SK-N-SH (cell line): ENCODE measurements at regions not wholly inside any gene's neighbourhood (a gene's known extent, or its start where the extent isn't known, plus 50 kb on each side); places are given as distances from the start of the nearest gene placed in this dataset.

Experiments
- CTCF ChIA-PET: fragments of 300-600, 350-600 bp; formaldehyde crosslinking; extraction: SDS; loops from one replicate; lab custom pipeline; 2021; lab: Yijun Ruan, JAX
- POLR2A ChIA-PET: fragments of 350-600 bp; sonication (Branson Sonifier 250); formaldehyde crosslinking; extraction: SDS; loops from one replicate; lab custom pipeline; 2020; ENCODE audit warnings: antibody characterized with exemption, inconsistent platforms; lab: Yijun Ruan, JAX
- DNase-seq: peaks from one replicate; pipeline ENCODE4 v3.0.0; 2012
- H2AFZ ChIP-seq: fragments of 200-600 bp; sonication (generic); 2 replicates; pipeline ENCODE4 v1.8.1; 2016; ENCODE audit warnings: antibody characterized with exemption, mild to moderate bottlenecking, low read depth
- H3F3A ChIP-seq: fragments of 200-600 bp; sonication (generic); replicated peaks from 2 replicates; pipeline ENCODE3; 2016; ENCODE audit warnings: antibody characterized with exemption, mild to moderate bottlenecking; ENCODE audit not compliant: insufficient read depth
- H3K27ac ChIP-seq, 2 experiments: fragments of 200-500 bp in 1 of 2; fragments of 200-600 bp in 1 of 2; sonication (Bioruptor generic) in 1 of 2; sonication (generic), shearing (Covaris generic) in 1 of 2; 2 replicates each; pipeline versions ENCODE4 v1.5.1 to v1.6.1; 2014 to 2016; ENCODE audit warnings: low read depth in 2 of 2, inconsistent platforms in 1 of 2, low read length in 1 of 2, mild to moderate bottlenecking in 1 of 2, mixed read lengths in 1 of 2
- H3K27me3 ChIP-seq: fragments of 200-600 bp; sonication (generic), shearing (Covaris generic); 2 replicates; pipeline ENCODE4 v1.6.1; 2016; ENCODE audit warnings: mixed run types; ENCODE audit not compliant: insufficient read depth
- H3K36me3 ChIP-seq, 2 experiments: fragments of 200-500 bp in 1 of 2; fragments of 200-600 bp in 1 of 2; sonication (Bioruptor generic) in 1 of 2; sonication (generic) in 1 of 2; replicated peaks in 1 of 2; 2 replicates each; pipeline versions ENCODE3 to v1.5.1; 2014 to 2016; ENCODE audit warnings: low read length in 1 of 2, mild to moderate bottlenecking in 1 of 2; ENCODE audit not compliant: insufficient read depth in 2 of 2, control insufficient read depth in 1 of 2
- H3K4me1 ChIP-seq, 2 experiments: fragments of 200-500 bp in 1 of 2; fragments of 200-600 bp in 1 of 2; sonication (Bioruptor generic) in 1 of 2; sonication (generic), shearing (Covaris generic) in 1 of 2; 2 replicates each; pipeline versions ENCODE4 v1.5.1 to v1.6.1; 2014 to 2016; ENCODE audit warnings: low read depth in 1 of 2, low read length in 1 of 2, mixed run types in 1 of 2; ENCODE audit not compliant: insufficient read depth in 2 of 2, control insufficient read depth in 1 of 2
- H3K4me2 ChIP-seq: fragments of 200-600 bp; sonication (generic), shearing (Covaris generic); 2 replicates; pipeline ENCODE4 v1.6.1; 2017; ENCODE audit warnings: mixed run types
- H3K4me3 ChIP-seq, 2 experiments: fragments of 200-500 bp in 1 of 2; fragments of 200-600 bp in 1 of 2; sonication (Bioruptor generic) in 1 of 2; sonication (generic), shearing (Covaris generic) in 1 of 2; 2 replicates each; pipeline versions ENCODE4 v1.5.1 to v1.8.1; 2014 to 2016; ENCODE audit warnings: low read depth in 2 of 2, inconsistent platforms in 1 of 2, low read length in 1 of 2, mild to moderate bottlenecking in 1 of 2, mixed read lengths in 1 of 2, moderate library complexity in 1 of 2
- H3K79me2 ChIP-seq: fragments of 200-600 bp; sonication (generic); 2 replicates; pipeline ENCODE4 v1.8.1; 2017; ENCODE audit warnings: mild to moderate bottlenecking; ENCODE audit not compliant: insufficient read depth
- H3K9ac ChIP-seq: fragments of 200-600 bp; sonication (generic); 2 replicates; pipeline ENCODE4 v1.6.1; 2017; ENCODE audit warnings: mixed run types
- H3K9me2 ChIP-seq: fragments of 200-600 bp; sonication (generic); 2 replicates; pipeline ENCODE4 v1.6.1; 2017; ENCODE audit warnings: mixed run types
- H3K9me3 ChIP-seq: fragments of 200-600 bp; sonication (generic); 2 replicates; pipeline ENCODE4 v1.6.1; 2017; ENCODE audit warnings: mixed run types, mild to moderate bottlenecking, moderate library complexity
- H4K20me1 ChIP-seq: fragments of 200-600 bp; sonication (generic); 2 replicates; pipeline ENCODE4 v1.6.1; 2017; ENCODE audit warnings: mild to moderate bottlenecking, mixed run types; ENCODE audit not compliant: insufficient read depth
- CHD2 ChIP-seq: fragments of 150-350 bp; IDR thresholded peaks from 2 replicates; pipeline ENCODE4 v1.6.1; 2018; ENCODE audit warnings: low read length; ENCODE audit not compliant: partially characterized antibody
- FOSL2 ChIP-seq: IDR thresholded peaks from 2 replicates; pipeline ENCODE4 v1.4.0; 2012; ENCODE audit warnings: low read depth, mild to moderate bottlenecking, moderate library complexity, borderline replicate concordance
- FOXJ3 ChIP-seq: sonication (generic); formaldehyde crosslinking; IDR thresholded peaks from 2 replicates; pipeline ENCODE4 v1.5.1; 2020; ENCODE audit warnings: mild to moderate bottlenecking, missing genetic modification reagents
- GABPA ChIP-seq: IDR thresholded peaks from 2 replicates; pipeline ENCODE4 v1.4.0; 2012; ENCODE audit warnings: low read depth, mild to moderate bottlenecking
- MAX ChIP-seq: IDR thresholded peaks from 2 replicates; pipeline ENCODE4 v1.4.0; 2012; ENCODE audit warnings: low read depth
- NFIC ChIP-seq: IDR thresholded peaks from 2 replicates; pipeline ENCODE4 v1.4.0; 2012; ENCODE audit warnings: borderline replicate concordance
- RXRA ChIP-seq: IDR thresholded peaks from 2 replicates; pipeline ENCODE4 v1.4.0; 2012; ENCODE audit warnings: low read depth, mild to moderate bottlenecking, borderline replicate concordance
- SIN3A ChIP-seq: IDR thresholded peaks from 2 replicates; pipeline ENCODE4 v1.6.1; 2012; ENCODE audit warnings: low read depth, mild to moderate bottlenecking, low read length, moderate library complexity, borderline replicate concordance
- YY1 ChIP-seq: IDR thresholded peaks from 2 replicates; pipeline ENCODE4 v1.4.0; 2012; ENCODE audit warnings: low read depth, mild to moderate bottlenecking
- WGBS: methylation state at CpG from one replicate; pipeline ENCODE4 v1.1.6; 2017; ENCODE audit warnings: low lambda C conversion rate; 5-methylcytosine and 5-hydroxymethylcytosine counted together
- TF ChIP-seq, protein P1 (sequence below): IDR thresholded peaks from 2 replicates; pipeline ENCODE4 v1.4.0; 2012; ENCODE audit warnings: low read depth, borderline replicate concordance
- TF ChIP-seq, protein P2 (sequence below): fragments of 150-350 bp; IDR thresholded peaks from 2 replicates; pipeline ENCODE4 v1.6.1; 2017; ENCODE audit warnings: antibody characterized with exemption, low read length, low read depth, borderline replicate concordance

- Histone ChIP-seq H3F3A (no peaks in the 10 kb centered on the region), H3K27me3 (no peaks in the 10 kb centered on the region), H3K79me2 (no peaks in the 10 kb centered on the region), H3K27ac (no peak overlapping the region), H3K9me3 (no peaks in the 10 kb centered on the region), H3K36me3 (no peaks in the 10 kb centered on the region), H3K4me1 (peaks cover 10 to 11% of the 10 kb centered on the region in 2 experiments; a peak in 2 of 4 replicates), H3K4me3 (no peak overlapping the region), H4K20me1 (no peaks in the 10 kb centered on the region), H2AFZ (peak overlapping the region; percentile 18; the same call in 1 of the 2 replicates), H3K4me2 (0 out of 2 replicates have a peak overlapping the region, but pooled peaks have one; percentile 5), H3K9ac (no peak overlapping the region), H3K9me2 (no peaks in the 10 kb centered on the region)
- ChIA-PET CTCF (interaction anchor here (1.2 kb wide), 1 partner anchor 9 kb away, joined by 3 read pairs; no protein-coding TSS in a partner anchor), POLR2A (no interaction called here)
- DNase-seq: no peak
- TF ChIP-seq NFIC: 0 out of 2 replicates have a peak, but pooled peaks have one; percentile 4
- TF ChIP-seq, protein P1, sequence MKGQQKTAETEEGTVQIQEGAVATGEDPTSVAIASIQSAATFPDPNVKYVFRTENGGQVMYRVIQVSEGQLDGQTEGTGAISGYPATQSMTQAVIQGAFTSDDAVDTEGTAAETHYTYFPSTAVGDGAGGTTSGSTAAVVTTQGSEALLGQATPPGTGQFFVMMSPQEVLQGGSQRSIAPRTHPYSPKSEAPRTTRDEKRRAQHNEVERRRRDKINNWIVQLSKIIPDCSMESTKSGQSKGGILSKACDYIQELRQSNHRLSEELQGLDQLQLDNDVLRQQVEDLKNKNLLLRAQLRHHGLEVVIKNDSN: no peak
- 67% methylated on average over 9 of the region's 9 CpGs for WGBS
These were observed 349.0 kb upstream of the GATB start for GRCh38 chr4:152109531-152110509.

GRCh38 chr4:152107736-152108500 is 347.1 kb upstream of the GATB start:
- Histone ChIP-seq H3K9me3 (no peaks in the 10 kb centered on the region), H3K4me2 (no peak overlapping the region), H3K9ac (no peak overlapping the region), H2AFZ (no peak overlapping the region), H3K79me2 (no peaks in the 10 kb centered on the region), H3F3A (no peaks in the 10 kb centered on the region), H3K27ac (no peak overlapping the region), H3K4me3 (no peak overlapping the region), H3K27me3 (no peaks in the 10 kb centered on the region), H4K20me1 (no peaks in the 10 kb centered on the region), H3K9me2 (no peaks in the 10 kb centered on the region), H3K36me3 (no peaks in the 10 kb centered on the region), H3K4me1 (peaks cover 10 to 11% of the 10 kb centered on the region in 2 experiments; a peak in 2 of 4 replicates)
- CTCF ChIA-PET: no interaction called here
- WGBS: 84% methylated on average over 8 of the region's 8 CpGs
- POLR2A ChIA-PET: no interaction called here
- TF ChIP-seq YY1: no peak
- TF ChIP-seq GABPA: no peak
- no peak for TF ChIP-seq MAX
- TF ChIP-seq FOXJ3 (CRISPR knock-in tag): no peak
- no peak for TF ChIP-seq SIN3A
- TF ChIP-seq CHD2: no peak
- TF ChIP-seq, protein P2, sequence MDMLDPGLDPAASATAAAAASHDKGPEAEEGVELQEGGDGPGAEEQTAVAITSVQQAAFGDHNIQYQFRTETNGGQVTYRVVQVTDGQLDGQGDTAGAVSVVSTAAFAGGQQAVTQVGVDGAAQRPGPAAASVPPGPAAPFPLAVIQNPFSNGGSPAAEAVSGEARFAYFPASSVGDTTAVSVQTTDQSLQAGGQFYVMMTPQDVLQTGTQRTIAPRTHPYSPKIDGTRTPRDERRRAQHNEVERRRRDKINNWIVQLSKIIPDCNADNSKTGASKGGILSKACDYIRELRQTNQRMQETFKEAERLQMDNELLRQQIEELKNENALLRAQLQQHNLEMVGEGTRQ: no peak
- no peak for TF ChIP-seq FOSL2
- TF ChIP-seq RXRA: no peak
- no peak for DNase-seq
